HepG2 (cell line): ENCODE measurements at regions not wholly inside any gene's neighbourhood (a gene's known extent, or its start where the extent isn't known, plus 50 kb on each side); places are given as distances from the start of the nearest gene placed in this dataset.

Source experiments
- ATAC-seq: fragments of 200-7000 bp; cut with Tn5 transposase; 3 replicates; pipeline ENCODE4 v1.9.1; 2020; ENCODE audit warnings: mild to moderate bottlenecking, moderate library complexity
- BruUV-seq: library from RNA; stranded (reverse); fragments of 400-500 nt; replicated peaks from 2 replicates; lab custom pipeline; 2021; lab: Mats Ljungman, UMichigan
- CTCF ChIA-PET: fragments of 300-600 bp; formaldehyde crosslinking; extraction: SDS; loops from one replicate; lab custom pipeline; 2021; ENCODE audit warnings: low total read pairs, inconsistent platforms, low intra/inter-chr PET ratio; lab: Yijun Ruan, JAX
- POLR2A ChIA-PET: fragments of 350-600 bp; sonication (Branson Sonifier 250); formaldehyde crosslinking; loops from one replicate; lab custom pipeline; 2020; ENCODE audit warnings: antibody characterized with exemption, inconsistent platforms; lab: Yijun Ruan, JAX
- DNase-seq: peaks from one replicate; pipeline ENCODE4 v3.0.0-alpha.2; 2015; ENCODE audit warnings: low spot score
- FAIRE-seq: peaks from 3 replicates; lab custom pipeline; 2011; peaks lifted over from hg19 to GRCh38; lab: Jason Lieb, UNC
- H2AFZ ChIP-seq: one replicate; pipeline ENCODE4 v1.6.1; 2011; ENCODE audit warnings: low read length, inconsistent platforms
- H3K27ac ChIP-seq: fragments of 300-600 bp; 3 replicates; pipeline ENCODE4 v1.8.0; 2011; ENCODE audit warnings: mixed run types, mild to moderate bottlenecking, mixed read lengths, low read length, inconsistent platforms; ENCODE audit not compliant: insufficient read depth; ENCODE audit errors: extremely low read length
- H3K27me3 ChIP-seq, 2 experiments: fragments of 200-600 bp in 1 of 2; 2 replicates in 1 of 2; 3 replicates in 1 of 2; pipeline versions ENCODE4 v1.6.0 to v1.8.0; 2011; ENCODE audit warnings: low read length in 2 of 2, mild to moderate bottlenecking in 2 of 2, moderate library complexity in 2 of 2, inconsistent platforms in 1 of 2; ENCODE audit not compliant: insufficient read depth in 2 of 2, control insufficient read depth in 1 of 2
- H3K36me3 ChIP-seq, 2 experiments: fragments of 200-600 bp in 1 of 2; replicated peaks in 1 of 2; 2 replicates in 1 of 2; 3 replicates in 1 of 2; pipeline versions ENCODE4 v1.5.1 to v1.8.0; 2011; ENCODE audit warnings: low read length in 2 of 2, inconsistent platforms in 1 of 2; ENCODE audit not compliant: insufficient read depth in 2 of 2, control insufficient read depth in 1 of 2
- H3K4me1 ChIP-seq: 2 replicates; pipeline ENCODE4 v1.5.1; 2012; ENCODE audit warnings: low read length, inconsistent platforms; ENCODE audit not compliant: insufficient read depth
- H3K4me2 ChIP-seq: 2 replicates; pipeline ENCODE4 v1.6.0; 2011; ENCODE audit warnings: low read depth, low read length, inconsistent platforms
- H3K4me3 ChIP-seq, 3 experiments: fragments of 200-600 bp in 1 of 3; sonication (generic), shearing (Covaris generic) in 1 of 3; replicated peaks in 1 of 3; 2 replicates each; pipeline ENCODE4 v1.5.1; 2011 to 2016; ENCODE audit warnings: low read length in 3 of 3, inconsistent platforms in 2 of 3, low read depth in 2 of 3, mild to moderate bottlenecking in 2 of 3, control low read depth in 1 of 3, mixed read lengths in 1 of 3; ENCODE audit not compliant: insufficient read depth in 1 of 3
- H3K79me2 ChIP-seq: one replicate; pipeline ENCODE4 v1.6.1; 2011; ENCODE audit warnings: low read length, inconsistent platforms; ENCODE audit not compliant: insufficient read depth
- H3K9ac ChIP-seq: 2 replicates; pipeline ENCODE4 v1.6.0; 2011; ENCODE audit warnings: mild to moderate bottlenecking, low read depth, low read length, inconsistent platforms; ENCODE audit not compliant: insufficient read depth
- H3K9me3 ChIP-seq: 2 replicates; pipeline ENCODE4 v1.5.1; 2012; ENCODE audit warnings: mild to moderate bottlenecking, low read length
- H4K20me1 ChIP-seq: 2 replicates; pipeline ENCODE4 v1.6.0; 2011; ENCODE audit warnings: inconsistent platforms, mild to moderate bottlenecking, low read length, moderate library complexity; ENCODE audit not compliant: insufficient read depth
- E2F2 ChIP-seq: sonication (generic); formaldehyde crosslinking; IDR thresholded peaks from 2 replicates; pipeline ENCODE4 v1.4.0; 2020; ENCODE audit warnings: missing genetic modification reagents, borderline replicate concordance
- GATAD2A ChIP-seq: IDR thresholded peaks from 2 replicates; pipeline ENCODE4 v1.6.1; 2016
- HNRNPUL1 ChIP-seq: fragments of 200-400 bp; formaldehyde crosslinking; IDR thresholded peaks from 2 replicates; pipeline ENCODE4 v1.6.1; 2017; ENCODE audit warnings: low read depth, mild to moderate bottlenecking, low read length, moderate library complexity
- LBX2 ChIP-seq: sonication (generic); formaldehyde crosslinking; IDR thresholded peaks from 2 replicates; pipeline ENCODE4 v1.5.0; 2020; ENCODE audit warnings: missing genetic modification reagents, mild to moderate bottlenecking, borderline replicate concordance
- MLX ChIP-seq: IDR thresholded peaks from 2 replicates; pipeline ENCODE4 v1.6.1; 2016
- MXD4 ChIP-seq: IDR thresholded peaks from 2 replicates; pipeline ENCODE4 v1.6.1; 2016; ENCODE audit warnings: mild to moderate bottlenecking, missing biosample characterization, missing genetic modification reagents
- NAIF1 ChIP-seq: sonication (generic); formaldehyde crosslinking; IDR thresholded peaks from 2 replicates; pipeline ENCODE4 v1.5.0; 2020; ENCODE audit warnings: mild to moderate bottlenecking, missing genetic modification reagents, borderline replicate concordance
- ZC3H13 ChIP-seq: sonication (generic); formaldehyde crosslinking; IDR thresholded peaks from 2 replicates; pipeline ENCODE4 v1.8.1; 2023; ENCODE audit warnings: mild to moderate bottlenecking, missing genetic modification reagents, moderate library complexity
- ZNF160 ChIP-seq: sonication (generic); formaldehyde crosslinking; IDR thresholded peaks from 2 replicates; pipeline ENCODE4 v1.8.0; 2022; ENCODE audit warnings: mild to moderate bottlenecking, inconsistent platforms, missing genetic modification reagents
- ZNF609 ChIP-seq: sonication (generic); formaldehyde crosslinking; IDR thresholded peaks from 2 replicates; pipeline ENCODE4 v1.4.0; 2020; ENCODE audit warnings: mild to moderate bottlenecking, missing genetic modification reagents, borderline replicate concordance
- ZSCAN21 ChIP-seq: sonication (generic); formaldehyde crosslinking; IDR thresholded peaks from 2 replicates; pipeline ENCODE4 v1.8.0; 2022; ENCODE audit warnings: mild to moderate bottlenecking, missing genetic modification reagents, moderate library complexity, borderline replicate concordance
- ZSCAN22 ChIP-seq: sonication (generic); formaldehyde crosslinking; IDR thresholded peaks from 2 replicates; pipeline ENCODE4 v1.4.0; 2020; ENCODE audit warnings: mild to moderate bottlenecking, missing genetic modification reagents
- WGBS: methylation state at CpG from one replicate; pipeline ENCODE4 v1.1.6; 2017; ENCODE audit warnings: low lambda C conversion rate; 5-methylcytosine and 5-hydroxymethylcytosine counted together
- in situ Hi-C: cut with HindIII; loops from 2 replicates; pipeline ENCODE4 v1.10.0; 2017; ENCODE audit warnings: low pct_unique_long_range_greater_than_20kb; ENCODE audit not compliant: extremely low pct_ligation_motif_present
- intact Hi-C: fragments of 100-400 bp; cut with micrococcal nuclease; formaldehyde crosslinking; loops from one replicate; pipeline ENCODE4 v1.10.0; 2022; ENCODE audit not compliant: unreplicated experiment
- TF ChIP-seq, protein P1 (sequence below): sonication (generic); formaldehyde crosslinking; IDR thresholded peaks from 2 replicates; pipeline ENCODE4 v1.9.0; 2022; ENCODE audit warnings: missing genetic modification reagents, mild to moderate bottlenecking, borderline replicate concordance

DNA sequence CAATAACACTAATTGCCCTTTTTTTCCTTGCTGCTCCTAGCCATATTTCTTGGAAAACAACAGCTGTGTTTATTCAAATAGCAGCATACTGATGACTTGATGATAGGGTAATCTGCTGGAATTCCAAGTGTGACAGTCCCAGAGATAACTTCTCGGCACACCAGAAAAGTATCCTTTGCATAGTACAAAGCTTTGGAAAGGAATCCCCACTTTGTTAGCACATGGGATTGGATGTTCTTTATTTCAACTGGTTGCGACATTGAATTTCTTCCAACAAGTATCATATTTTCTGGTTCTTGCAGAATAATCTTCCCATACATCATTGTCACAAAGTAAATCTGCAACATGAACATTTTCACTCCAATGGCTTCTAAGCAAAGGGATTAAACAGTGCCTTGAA is 445.8 kb upstream of the ACVR2A start (continued):
- TF ChIP-seq ZNF609 (CRISPR knock-in tag) (no peak), ZC3H13 (CRISPR knock-in tag) (no peak), E2F2 (CRISPR knock-in tag) (no peak), MXD4 (CRISPR knock-in tag) (no peak), GATAD2A (CRISPR knock-in tag) (no peak), HNRNPUL1 (no peak), ZNF160 (no peak), ZSCAN22 (no peak)
- TF ChIP-seq, all 625 proteins: peak for 0

DNA sequence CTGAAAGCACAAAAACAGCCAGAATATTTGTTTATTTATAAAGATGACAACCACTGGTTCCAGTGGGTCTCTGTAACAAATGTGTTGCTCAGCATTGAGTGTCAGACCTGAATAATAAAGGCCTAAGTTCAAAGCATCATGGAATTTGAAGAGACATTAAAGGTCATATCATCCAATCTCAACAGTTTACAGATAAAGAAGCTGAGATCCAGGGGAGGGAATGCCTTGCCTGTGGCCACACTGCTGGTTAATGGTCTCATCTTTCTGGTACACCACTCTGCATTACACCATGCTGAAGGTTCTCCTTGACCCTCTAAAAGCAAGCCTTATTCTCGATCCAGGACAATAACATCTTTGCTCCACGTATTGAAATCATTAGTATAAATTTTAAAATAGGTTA is 446.5 kb upstream of the ACVR2A start:
- CTCF ChIA-PET, result no interaction called here
- 1% methylated on average over 2 of the region's 2 CpGs for WGBS

More for the DNA sequence above, 446.5 kb upstream of the ACVR2A start:
- Histone ChIP-seq H3K36me3 (no peaks in the 10 kb centered on the region), H3K4me3 (no peak overlapping the region), H3K4me2 (no peak overlapping the region), H3K27ac (no peak overlapping the region), H3K27me3 (no peaks in the 10 kb centered on the region), H3K9ac (no peak overlapping the region), H2AFZ (no peak overlapping the region), H3K79me2 (no peaks in the 10 kb centered on the region), H4K20me1 (no peaks in the 10 kb centered on the region), H3K4me1 (no peaks in the 10 kb centered on the region), H3K9me3 (no peaks in the 10 kb centered on the region)
- BruUV-seq, result no TSS peak
- ATAC-seq (no peak), DNase-seq (no peak), FAIRE-seq (no peak)
- in situ Hi-C loops (loop anchor here (25.0 kb wide), 1 partner anchor 514 kb away; no protein-coding TSS in a partner anchor), intact Hi-C loops (no loop called here)
- POLR2A ChIA-PET, result no interaction called here
- TF ChIP-seq LBX2 (CRISPR knock-in tag) (no peak), NAIF1 (CRISPR knock-in tag) (no peak), ZSCAN21 (CRISPR knock-in tag) (no peak), MLX (CRISPR knock-in tag) (no peak)
- TF ChIP-seq, protein P1, sequence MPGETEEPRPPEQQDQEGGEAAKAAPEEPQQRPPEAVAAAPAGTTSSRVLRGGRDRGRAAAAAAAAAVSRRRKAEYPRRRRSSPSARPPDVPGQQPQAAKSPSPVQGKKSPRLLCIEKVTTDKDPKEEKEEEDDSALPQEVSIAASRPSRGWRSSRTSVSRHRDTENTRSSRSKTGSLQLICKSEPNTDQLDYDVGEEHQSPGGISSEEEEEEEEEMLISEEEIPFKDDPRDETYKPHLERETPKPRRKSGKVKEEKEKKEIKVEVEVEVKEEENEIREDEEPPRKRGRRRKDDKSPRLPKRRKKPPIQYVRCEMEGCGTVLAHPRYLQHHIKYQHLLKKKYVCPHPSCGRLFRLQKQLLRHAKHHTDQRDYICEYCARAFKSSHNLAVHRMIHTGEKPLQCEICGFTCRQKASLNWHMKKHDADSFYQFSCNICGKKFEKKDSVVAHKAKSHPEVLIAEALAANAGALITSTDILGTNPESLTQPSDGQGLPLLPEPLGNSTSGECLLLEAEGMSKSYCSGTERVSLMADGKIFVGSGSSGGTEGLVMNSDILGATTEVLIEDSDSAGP, result no peak
